ENCODE measurements at regions not wholly inside any gene's neighbourhood (a gene's known extent, or its start where the extent isn't known, plus 50 kb on each side); places are given as distances from the start of the nearest gene placed in this dataset.

GRCh38 chr15:27628486-27628885 lies 470.6 kb downstream of the OCA2 start:
- H3K9me3 ChIP-seq: peaks cover 8 to 18% of the 10 kb centered on the region in 2 donors
- TF ChIP-seq POLR2AphosphoS5 (IDR thresholded peaks at IDR 0.05) (no peak), POLR2A (IDR thresholded peaks at IDR 0.05) (no peak), EP300 (IDR thresholded peaks at IDR 0.05; ENCODE audit: low read depth) (no peak), CTCF (IDR thresholded peaks at IDR 0.05) (no peak)
- no peak overlapping the region for H3K4me3 ChIP-seq
- H3K4me1 ChIP-seq: no peaks in the 10 kb centered on the region
- DNase-seq: no peak
- WGBS, 2 donors (ENCODE audit: low coverage in 1 of 2): 67 to 71% methylated on average over 2 of the region's 2 CpGs
- H3K27ac ChIP-seq: no peak overlapping the region
- no peaks in the 10 kb centered on the region for H3K36me3 ChIP-seq
- no peaks in the 10 kb centered on the region for H3K27me3 ChIP-seq
- intact Hi-C loops (cut with DNase I; ENCODE audit: low total_unique reads): no loop called here
- in situ Hi-C loops (cut with MboI; ENCODE audit: low pct_ligation_motif_present in 1 of 4, low pct_unique_long_range_greater_than_20kb in 1 of 4, low sequenced_read_pairs in 3 of 4): no loop called here

GRCh38 chr15:27627623-27628022 lies 471.5 kb downstream of the OCA2 start:
- in situ Hi-C loops (cut with MboI; ENCODE audit: low pct_ligation_motif_present in 1 of 4, low pct_unique_long_range_greater_than_20kb in 1 of 4, low sequenced_read_pairs in 3 of 4): no loop called here
- no peaks in the 10 kb centered on the region for H3K4me1 ChIP-seq
- H3K36me3 ChIP-seq: no peaks in the 10 kb centered on the region
- no peaks in the 10 kb centered on the region for H3K27me3 ChIP-seq
- DNase-seq: no peak
- TF ChIP-seq POLR2A (IDR thresholded peaks at IDR 0.05) (no peak), CTCF (IDR thresholded peaks at IDR 0.05) (no peak), EP300 (IDR thresholded peaks at IDR 0.05; ENCODE audit: low read depth) (no peak), POLR2AphosphoS5 (IDR thresholded peaks at IDR 0.05) (no peak)
- H3K4me3 ChIP-seq: no peak overlapping the region
- no peak overlapping the region for H3K27ac ChIP-seq
- intact Hi-C loops (cut with DNase I; ENCODE audit: low total_unique reads): no loop called here
- H3K9me3 ChIP-seq: peaks cover 8 to 18% of the 10 kb centered on the region in 2 donors

- Histone ChIP-seq H3K27ac (no peak overlapping the region), H3K9me3 (peaks cover 7 to 18% of the 10 kb centered on the region in 2 donors), H3K36me3 (no peaks in the 10 kb centered on the region), H3K4me1 (no peaks in the 10 kb centered on the region), H3K4me3 (no peak overlapping the region), H3K27me3 (no peaks in the 10 kb centered on the region)
- whole genome bisulfite sequencing, 2 donors (ENCODE audit: low coverage in 1 of 2): 82 to 87% methylated on average over 9 of the region's 9 CpGs
- in situ Hi-C loops (cut with MboI; ENCODE audit: low pct_ligation_motif_present in 1 of 4, low pct_unique_long_range_greater_than_20kb in 1 of 4, low sequenced_read_pairs in 3 of 4): no loop called here
- no peak for TF ChIP-seq CTCF (IDR thresholded peaks at IDR 0.05)
- no peak for TF ChIP-seq EP300 (IDR thresholded peaks at IDR 0.05; ENCODE audit: low read depth)
- TF ChIP-seq POLR2A (IDR thresholded peaks at IDR 0.05): no peak
- TF ChIP-seq POLR2AphosphoS5 (IDR thresholded peaks at IDR 0.05): no peak
- DNase-seq: no peak
- intact Hi-C loops (cut with DNase I; ENCODE audit: low total_unique reads): no loop called here
Observed at GRCh38 chr15:27623560-27624305, 475.4 kb downstream of the OCA2 start.

GRCh38 chr15:27623149-27623548 lies 476.0 kb downstream of the OCA2 start:
- Histone ChIP-seq H3K27ac (no peak overlapping the region), H3K9me3 (peaks cover 2 to 13% of the 10 kb centered on the region in 2 donors), H3K27me3 (no peaks in the 10 kb centered on the region), H3K36me3 (no peaks in the 10 kb centered on the region), H3K4me1 (no peaks in the 10 kb centered on the region), H3K4me3 (no peak overlapping the region)
- WGBS, 2 donors (ENCODE audit: low coverage in 1 of 2): 67 to 77% methylated on average over 10 of the region's 10 CpGs
- in situ Hi-C loops (cut with MboI; ENCODE audit: low pct_ligation_motif_present in 1 of 4, low pct_unique_long_range_greater_than_20kb in 1 of 4, low sequenced_read_pairs in 3 of 4): no loop called here
- intact Hi-C loops (cut with DNase I; ENCODE audit: low total_unique reads): no loop called here
- DNase-seq: no peak
- TF ChIP-seq POLR2A (IDR thresholded peaks at IDR 0.05) (no peak), CTCF (IDR thresholded peaks at IDR 0.05) (no peak), EP300 (IDR thresholded peaks at IDR 0.05; ENCODE audit: low read depth) (no peak), POLR2AphosphoS5 (IDR thresholded peaks at IDR 0.05) (no peak)

Data from transverse colon (tissue), 4 donors.